HepG2 (cell line): ENCODE measurements at regions not wholly inside any gene's neighbourhood (a gene's known extent, or its start where the extent isn't known, plus 50 kb on each side); places are given as distances from the start of the nearest gene placed in this dataset.

Experiments
- CBX5 ChIP-seq: sonication (generic); formaldehyde crosslinking; IDR thresholded peaks from 2 replicates; pipeline ENCODE4 v1.4.0; 2020; ENCODE audit warnings: missing genetic modification reagents, borderline replicate concordance
- EP300 ChIP-seq, 3 experiments: sonication (generic) in 1 of 3; formaldehyde crosslinking in 1 of 3; IDR thresholded peaks; 2 replicates each; pipeline versions ENCODE4 v1.5.1 to v1.6.1; 2011 to 2020; ENCODE audit warnings: low read depth in 2 of 3, low read length in 2 of 3, borderline replicate concordance in 1 of 3, improper control_type of control experiment in 1 of 3, mild to moderate bottlenecking in 1 of 3, missing genetic modification reagents in 1 of 3, moderate library complexity in 1 of 3
- FOXC1 ChIP-seq: sonication (generic); formaldehyde crosslinking; IDR thresholded peaks from 2 replicates; pipeline ENCODE4 v1.8.0; 2022; ENCODE audit warnings: mild to moderate bottlenecking, missing genetic modification reagents, borderline replicate concordance
- GPN1 ChIP-seq: sonication (generic); formaldehyde crosslinking; IDR thresholded peaks from 2 replicates; pipeline ENCODE4 v1.5.1; 2020; ENCODE audit warnings: missing genetic modification reagents, borderline replicate concordance
- KLF13 ChIP-seq: sonication (generic); formaldehyde crosslinking; IDR thresholded peaks from 2 replicates; pipeline ENCODE4 v1.4.0; 2020; ENCODE audit warnings: mild to moderate bottlenecking, missing genetic modification reagents
- POLR2A ChIP-seq, 2 experiments: IDR thresholded peaks; 2 replicates each; pipeline ENCODE4 v1.6.1; 2011; ENCODE audit warnings: low read depth in 2 of 2, low read length in 2 of 2, mild to moderate bottlenecking in 1 of 2, moderate library complexity in 1 of 2; ENCODE audit not compliant: insufficient read depth in 1 of 2
- SMC3 ChIP-seq: IDR thresholded peaks from 2 replicates; pipeline ENCODE4 v1.6.1; 2011; ENCODE audit warnings: low read length, improper control_type of control experiment
- TCF7L2 ChIP-seq: IDR thresholded peaks from 2 replicates; pipeline ENCODE4 v1.6.1; 2011; ENCODE audit warnings: mild to moderate bottlenecking, low read depth, low read length, moderate library complexity
- ZFP90 ChIP-seq: sonication (generic); formaldehyde crosslinking; IDR thresholded peaks from 2 replicates; pipeline ENCODE4 v1.8.0; 2022; ENCODE audit warnings: missing genetic modification reagents, mild to moderate bottlenecking, inconsistent platforms, borderline replicate concordance
- ZNF335 ChIP-seq: sonication (generic); formaldehyde crosslinking; IDR thresholded peaks from 2 replicates; pipeline ENCODE4 v1.4.0; 2020; ENCODE audit warnings: missing genetic modification reagents
- ZNF660 ChIP-seq: sonication (generic); formaldehyde crosslinking; IDR thresholded peaks from 2 replicates; pipeline ENCODE4 v1.5.1; 2020; ENCODE audit warnings: mild to moderate bottlenecking, low read depth, missing genetic modification reagents, borderline replicate concordance
- ZNF747 ChIP-seq: sonication (generic); formaldehyde crosslinking; IDR thresholded peaks from 2 replicates; pipeline ENCODE4 v1.8.1; 2023; ENCODE audit warnings: missing genetic modification reagents, mild to moderate bottlenecking, borderline replicate concordance
- TF ChIP-seq, protein P1 (sequence below): sonication (generic); formaldehyde crosslinking; IDR thresholded peaks from 2 replicates; pipeline ENCODE4 v1.5.0; 2020; ENCODE audit warnings: mild to moderate bottlenecking, missing genetic modification reagents, moderate library complexity

GRCh38 chr4:27702730-27703431 is 842.2 kb downstream of the STIM2 start:
- TF ChIP-seq SMC3 (no peak), KLF13 (CRISPR knock-in tag) (no peak), ZNF335 (CRISPR knock-in tag) (no peak), ZFP90 (CRISPR knock-in tag) (no peak), POLR2A (IDR thresholded peaks at IDR 0.05; ENCODE audit: insufficient read depth in 1 of 2, low read depth in 2 of 2, low read length in 2 of 2) (no peak), GPN1 (CRISPR knock-in tag) (no peak), TCF7L2 (no peak), ZNF660 (CRISPR knock-in tag) (no peak), CBX5 (CRISPR knock-in tag) (no peak), EP300 (IDR thresholded peaks at IDR 0.05; ENCODE audit: low read depth in 2 of 2, low read length in 2 of 2) (no peak), EP300 (CRISPR knock-in tag; IDR thresholded peaks at IDR 0.05; ENCODE audit: borderline replicate concordance) (no peak), ZNF747 (CRISPR knock-in tag) (no peak), FOXC1 (no peak)
- TF ChIP-seq, protein P1, sequence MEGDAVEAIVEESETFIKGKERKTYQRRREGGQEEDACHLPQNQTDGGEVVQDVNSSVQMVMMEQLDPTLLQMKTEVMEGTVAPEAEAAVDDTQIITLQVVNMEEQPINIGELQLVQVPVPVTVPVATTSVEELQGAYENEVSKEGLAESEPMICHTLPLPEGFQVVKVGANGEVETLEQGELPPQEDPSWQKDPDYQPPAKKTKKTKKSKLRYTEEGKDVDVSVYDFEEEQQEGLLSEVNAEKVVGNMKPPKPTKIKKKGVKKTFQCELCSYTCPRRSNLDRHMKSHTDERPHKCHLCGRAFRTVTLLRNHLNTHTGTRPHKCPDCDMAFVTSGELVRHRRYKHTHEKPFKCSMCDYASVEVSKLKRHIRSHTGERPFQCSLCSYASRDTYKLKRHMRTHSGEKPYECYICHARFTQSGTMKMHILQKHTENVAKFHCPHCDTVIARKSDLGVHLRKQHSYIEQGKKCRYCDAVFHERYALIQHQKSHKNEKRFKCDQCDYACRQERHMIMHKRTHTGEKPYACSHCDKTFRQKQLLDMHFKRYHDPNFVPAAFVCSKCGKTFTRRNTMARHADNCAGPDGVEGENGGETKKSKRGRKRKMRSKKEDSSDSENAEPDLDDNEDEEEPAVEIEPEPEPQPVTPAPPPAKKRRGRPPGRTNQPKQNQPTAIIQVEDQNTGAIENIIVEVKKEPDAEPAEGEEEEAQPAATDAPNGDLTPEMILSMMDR (CRISPR knock-in tag) = peak; percentile 50
